ENCODE measurements at regions not wholly inside any gene's neighbourhood (a gene's known extent, or its start where the extent isn't known, plus 50 kb on each side); places are given as distances from the start of the nearest gene placed in this dataset.

DNA sequence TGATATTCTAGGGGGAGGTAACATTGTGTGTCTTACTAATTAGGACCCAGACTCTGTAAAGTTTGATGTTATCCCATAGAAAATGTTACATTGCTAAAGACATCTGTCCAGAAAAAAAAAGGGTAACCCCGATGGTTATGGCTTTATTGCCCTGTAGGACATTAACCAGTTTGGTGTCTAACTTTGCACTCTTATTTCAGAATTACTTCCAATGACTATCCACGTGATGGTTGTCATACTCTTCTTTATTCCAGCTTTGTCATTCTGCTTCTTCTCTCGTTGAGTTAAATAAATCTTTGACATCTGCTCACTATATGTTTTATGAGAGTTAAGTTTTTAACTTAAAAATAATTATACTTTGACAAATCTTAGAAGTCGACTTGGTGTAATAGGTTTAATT is 180.4 kb upstream of the ANKRD55 start:
- TF ChIP-seq EZH2 (IDR thresholded peaks at IDR 0.05; ENCODE audit: borderline replicate concordance), result no peak
- TF ChIP-seq, protein P1, sequence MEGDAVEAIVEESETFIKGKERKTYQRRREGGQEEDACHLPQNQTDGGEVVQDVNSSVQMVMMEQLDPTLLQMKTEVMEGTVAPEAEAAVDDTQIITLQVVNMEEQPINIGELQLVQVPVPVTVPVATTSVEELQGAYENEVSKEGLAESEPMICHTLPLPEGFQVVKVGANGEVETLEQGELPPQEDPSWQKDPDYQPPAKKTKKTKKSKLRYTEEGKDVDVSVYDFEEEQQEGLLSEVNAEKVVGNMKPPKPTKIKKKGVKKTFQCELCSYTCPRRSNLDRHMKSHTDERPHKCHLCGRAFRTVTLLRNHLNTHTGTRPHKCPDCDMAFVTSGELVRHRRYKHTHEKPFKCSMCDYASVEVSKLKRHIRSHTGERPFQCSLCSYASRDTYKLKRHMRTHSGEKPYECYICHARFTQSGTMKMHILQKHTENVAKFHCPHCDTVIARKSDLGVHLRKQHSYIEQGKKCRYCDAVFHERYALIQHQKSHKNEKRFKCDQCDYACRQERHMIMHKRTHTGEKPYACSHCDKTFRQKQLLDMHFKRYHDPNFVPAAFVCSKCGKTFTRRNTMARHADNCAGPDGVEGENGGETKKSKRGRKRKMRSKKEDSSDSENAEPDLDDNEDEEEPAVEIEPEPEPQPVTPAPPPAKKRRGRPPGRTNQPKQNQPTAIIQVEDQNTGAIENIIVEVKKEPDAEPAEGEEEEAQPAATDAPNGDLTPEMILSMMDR (IDR thresholded peaks at IDR 0.05; ENCODE audit: poor library complexity), result no peak
- no peak for TF ChIP-seq EZH2phosphoT487 (IDR thresholded peaks at IDR 0.05; ENCODE audit: low read depth, severe bottlenecking, unreplicated experiment)
